Kidney capillary endothelial cell (primary cell): ENCODE measurements at regions not wholly inside any gene's neighbourhood (a gene's known extent, or its start where the extent isn't known, plus 50 kb on each side); places are given as distances from the start of the nearest gene placed in this dataset.
A peak's percentile ranks its signal among the peaks of the same experiment; 100 is the strongest.

ENCODE experiments used
- DNase-seq: peaks from one replicate; pipeline ENCODE4 v3.0.0-alpha.2; 2018; ENCODE audit warnings: low spot score

DNA sequence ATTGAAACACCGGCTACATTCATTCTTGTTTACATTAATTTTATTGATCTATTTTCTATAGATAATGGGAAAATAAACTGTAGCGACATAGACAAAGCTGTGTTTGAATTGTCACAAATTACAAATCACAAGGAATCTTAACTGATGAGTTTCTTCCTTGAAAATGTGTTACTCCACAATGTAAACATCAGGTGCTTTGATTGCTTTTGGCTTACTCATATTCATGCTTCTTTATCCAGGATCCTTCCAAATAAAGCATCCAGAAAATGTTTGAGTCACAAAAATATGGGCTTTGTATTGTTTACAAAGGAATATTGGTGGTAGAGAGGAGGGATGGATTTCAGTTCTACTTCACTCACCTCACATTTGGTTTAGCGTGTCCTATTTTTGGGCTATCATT is 64.0 kb downstream of the BMP2 start:
- DNase-seq: no peak

GRCh38 chr20:6832811-6833210 is 65.3 kb downstream of the BMP2 start:
- no peak for DNase-seq

- DNase-seq: no peak
Observed at GRCh38 chr20:6835609-6836008, 68.1 kb downstream of the BMP2 start.

DNA sequence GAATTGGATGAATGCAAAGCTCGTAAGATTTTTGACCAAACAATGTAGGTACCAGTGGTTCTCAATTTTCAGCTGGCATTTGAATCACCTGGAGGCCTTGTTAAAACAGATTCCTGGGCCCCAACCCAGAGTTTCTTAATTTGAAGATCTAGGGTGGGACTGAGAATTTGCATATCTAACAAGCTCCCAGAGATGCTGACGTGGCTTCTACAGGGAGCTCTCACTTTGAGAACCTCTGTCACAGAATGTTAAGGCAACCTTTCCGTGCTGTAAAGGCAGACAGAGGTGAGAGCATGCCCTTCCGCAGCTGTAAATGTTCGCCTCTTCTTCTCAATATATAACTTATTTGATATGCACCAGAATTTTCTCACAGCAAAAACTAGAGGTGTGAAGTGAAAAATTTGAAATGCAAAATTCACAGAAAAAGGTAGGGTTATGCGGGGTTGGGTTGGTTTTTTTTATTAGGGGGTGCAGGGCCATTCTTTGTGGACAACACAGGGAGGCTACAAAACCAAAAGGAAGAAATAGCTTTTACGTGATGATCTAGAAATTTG is 69.4 kb downstream of the BMP2 start:
- no peak for DNase-seq

GRCh38 chr20:6837730-6838129 is 70.2 kb downstream of the BMP2 start:
- DNase-seq: no peak

- peak; percentile 46 for DNase-seq
Observed at GRCh38 chr20:6838181-6838826, 70.8 kb downstream of the BMP2 start.

DNA sequence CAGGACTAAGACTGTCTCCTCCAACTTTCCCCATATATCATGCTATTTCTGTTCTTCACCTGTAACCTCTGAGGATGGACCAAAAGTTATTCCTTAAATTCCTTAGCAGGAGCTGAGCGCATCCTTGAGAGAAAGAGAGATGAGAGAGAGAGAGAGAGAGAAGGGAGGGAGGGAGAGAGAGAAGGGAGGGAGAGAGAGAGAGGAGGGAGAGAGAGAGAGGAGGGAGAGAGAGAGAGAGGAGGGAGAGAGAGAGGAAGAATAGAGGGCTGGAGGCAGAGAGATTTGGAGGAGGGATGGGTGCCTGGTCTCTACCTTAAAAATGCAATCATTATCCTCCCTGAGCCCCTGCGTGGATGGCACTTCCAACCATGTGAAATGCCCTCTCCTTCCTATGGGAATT is 73.6 kb downstream of the BMP2 start:
- no peak for DNase-seq

DNA sequence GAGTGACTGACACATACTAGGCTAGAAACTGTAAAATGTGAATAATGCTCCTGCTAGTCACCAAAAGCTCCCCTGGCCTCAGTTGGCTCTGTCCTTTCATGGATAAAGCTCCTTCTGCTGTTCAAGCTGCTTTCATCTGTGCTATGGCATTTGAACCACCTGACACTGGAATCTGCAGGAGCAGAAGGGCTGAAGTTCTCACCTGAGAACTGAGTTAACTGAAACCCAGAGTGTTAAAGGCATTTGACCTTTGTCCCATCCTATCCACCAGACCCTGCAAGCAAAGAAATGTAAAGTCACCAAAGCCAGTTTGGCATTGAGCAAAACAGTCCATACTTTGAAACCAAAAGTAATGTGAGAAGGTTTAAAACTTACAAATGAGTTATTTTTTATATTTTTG is 77.7 kb downstream of the BMP2 start:
- DNase-seq: no peak

- no peak for DNase-seq
Observed at GRCh38 chr20:6848041-6848440, 80.6 kb downstream of the BMP2 start.

- DNase-seq: no peak
Observed at GRCh38 chr20:6848992-6849391, 81.5 kb downstream of the BMP2 start.

DNA sequence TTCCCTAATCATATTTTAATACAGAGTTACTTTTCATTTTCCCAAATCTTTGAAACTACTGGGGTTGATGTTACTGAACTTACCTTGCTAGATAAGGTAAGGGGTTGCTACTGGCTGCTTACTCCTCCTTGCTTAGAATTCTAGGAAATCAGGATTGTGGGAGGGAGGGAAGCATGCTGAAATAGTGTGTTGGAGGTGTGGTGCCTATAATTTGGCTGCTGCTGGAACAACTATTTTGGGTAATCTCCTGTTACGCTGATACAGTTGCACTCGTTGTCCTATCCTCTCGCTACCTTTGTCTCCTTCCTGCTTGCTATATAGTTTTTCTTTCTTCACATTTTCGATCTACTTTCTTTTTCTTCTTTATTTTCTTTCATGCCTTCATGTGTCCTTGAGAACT is 83.7 kb downstream of the BMP2 start:
- no peak for DNase-seq

DNA sequence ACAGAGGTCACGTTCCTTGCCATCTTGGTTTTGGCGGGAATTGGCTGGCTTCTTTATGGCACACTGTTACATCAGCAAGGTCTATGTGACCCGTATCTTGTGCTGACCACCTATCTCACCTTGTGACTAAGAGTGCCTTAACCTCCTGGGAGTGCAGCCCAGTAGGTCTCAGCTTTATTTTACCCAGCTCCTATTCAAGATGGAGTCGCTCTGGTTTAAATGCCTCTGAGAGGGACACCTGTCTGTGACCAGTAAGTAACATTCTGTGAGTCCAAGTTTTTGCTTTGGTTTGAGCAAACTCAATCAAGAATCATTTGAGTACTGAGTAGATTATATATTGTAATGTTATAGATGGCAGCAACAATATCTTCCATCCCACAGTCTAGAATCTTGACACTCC is 85.0 kb downstream of the BMP2 start:
- no peak for DNase-seq

- DNase-seq: no peak
Observed at GRCh38 chr20:6855104-6855503, 87.6 kb downstream of the BMP2 start.

GRCh38 chr20:6855796-6856195 is 88.3 kb downstream of the BMP2 start:
- DNase-seq: no peak

- peak; percentile 2 for DNase-seq
Observed at GRCh38 chr20:6857927-6858326, 90.4 kb downstream of the BMP2 start.

- DNase-seq: no peak
Observed at GRCh38 chr20:6863355-6863754, 95.9 kb downstream of the BMP2 start.

- no peak for DNase-seq
Observed at GRCh38 chr20:6863798-6864201, 96.3 kb downstream of the BMP2 start.

DNA sequence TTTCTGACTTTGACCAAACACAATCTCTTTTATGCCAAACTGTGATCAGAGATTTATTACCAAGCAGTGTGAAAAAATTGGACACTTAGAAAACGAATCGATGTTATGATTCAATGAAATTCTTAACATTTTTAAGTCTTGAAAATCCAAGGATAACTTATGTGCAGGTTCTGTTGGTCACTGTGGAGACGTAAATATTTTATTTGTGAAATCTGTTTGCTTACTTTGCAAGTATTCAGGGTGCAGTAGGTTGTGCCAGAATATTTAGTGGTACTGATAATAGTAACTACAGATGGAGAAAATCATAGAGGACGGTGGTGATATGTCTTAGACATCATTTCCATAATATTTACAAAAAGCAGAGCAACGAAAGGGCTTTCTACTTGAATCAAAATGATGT is 97.3 kb downstream of the BMP2 start:
- DNase-seq: no peak

DNA sequence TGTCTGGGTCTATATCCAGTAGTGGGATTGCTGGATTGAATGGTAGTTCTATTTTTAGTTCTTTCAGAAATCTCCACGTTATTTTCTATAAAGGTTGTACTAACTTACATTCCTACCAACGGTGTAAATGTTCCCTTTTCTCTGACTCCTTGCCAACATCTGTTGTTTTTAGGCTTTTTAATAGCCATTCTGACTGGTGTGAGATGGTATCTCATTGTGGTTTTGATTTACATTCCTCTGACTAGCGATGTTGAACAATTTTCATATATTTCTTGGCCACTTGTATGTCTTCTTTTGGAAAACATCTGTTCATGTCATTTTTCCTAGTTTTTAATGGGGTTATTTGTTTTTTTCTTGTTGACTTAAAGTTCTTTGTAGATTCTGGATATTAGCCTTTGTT is 99.3 kb downstream of the BMP2 start:
- DNase-seq: no peak

- no peak for DNase-seq
Observed at GRCh38 chr20:6868861-6869260, 101.4 kb downstream of the BMP2 start.

DNA sequence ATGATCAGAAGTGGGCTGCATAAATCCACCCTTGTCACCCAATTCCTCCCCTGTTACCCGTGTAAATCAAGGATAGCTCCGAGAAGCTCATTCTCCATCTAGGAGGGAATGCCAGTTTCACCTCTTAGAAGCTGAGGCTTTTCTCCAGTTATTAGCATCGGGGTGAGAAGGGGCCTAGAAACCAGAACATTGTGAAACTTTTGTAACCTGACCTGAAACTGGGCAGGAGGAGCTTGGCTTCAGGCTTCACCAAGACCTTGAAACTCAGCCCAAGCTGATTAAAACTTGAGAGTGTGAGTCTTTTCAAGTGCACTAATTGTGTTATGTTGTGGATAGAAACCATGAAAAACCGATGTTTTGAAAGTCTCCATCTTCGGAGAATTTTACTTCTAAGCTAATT is 103.1 kb downstream of the BMP2 start:
- DNase-seq: no peak

DNA sequence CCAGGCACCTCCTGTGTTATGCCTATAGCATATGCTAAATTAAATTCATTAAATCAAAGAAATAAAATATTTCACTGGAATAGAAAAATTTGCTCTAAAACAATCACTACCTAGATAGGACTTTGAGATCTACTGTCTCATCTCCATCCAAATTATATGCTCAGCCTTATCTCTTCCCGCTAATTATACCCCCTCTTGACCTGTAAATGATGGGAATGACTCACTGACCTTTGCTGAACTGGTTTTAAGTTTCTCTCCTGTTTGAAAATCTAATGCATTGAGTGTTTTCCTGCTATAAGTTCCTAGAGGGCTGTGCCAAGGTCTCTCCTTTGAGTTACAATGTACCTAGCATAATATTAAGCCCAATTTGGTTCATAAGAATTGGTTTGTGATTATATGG is 110.1 kb downstream of the BMP2 start:
- DNase-seq: no peak

GRCh38 chr20:6882561-6883291 is 115.2 kb downstream of the BMP2 start:
- no peak for DNase-seq

DNA sequence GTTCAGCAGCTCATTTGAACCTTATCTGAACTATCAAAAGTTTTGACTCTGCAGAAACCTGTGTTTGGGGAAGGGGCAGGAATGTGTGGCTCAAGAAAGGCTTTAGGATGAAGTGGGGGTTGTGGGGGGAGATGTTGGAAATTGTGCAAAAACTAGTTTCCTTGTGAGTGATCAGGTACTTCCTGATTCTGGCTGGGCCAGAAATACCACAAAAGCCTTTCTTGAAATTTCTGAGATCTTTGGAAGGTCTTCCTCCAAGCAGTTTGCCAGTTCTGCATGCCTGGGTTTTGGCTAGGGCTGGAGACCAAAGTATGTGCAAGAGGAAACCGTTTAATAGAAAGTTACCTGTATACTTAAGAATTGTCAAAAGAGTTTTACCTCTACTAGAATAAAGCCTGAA is 116.6 kb downstream of the BMP2 start:
- no peak for DNase-seq
